Activated naive CD4-positive, alpha-beta T cell treated with anti-CD3 and anti-CD28 coated beads, Interleukin-2, amount 10 ng/mL, durations not matched to agents 7 days and 5 days (primary cell): ENCODE measurements at regions not wholly inside any gene's neighbourhood (a gene's known extent, or its start where the extent isn't known, plus 50 kb on each side); places are given as distances from the start of the nearest gene placed in this dataset.

Source experiments
- CTCF ChIA-PET: fragments of 350-600 bp; sonication (Branson Sonifier 250); formaldehyde crosslinking; loops from one replicate; lab custom pipeline; 2021; ENCODE audit warnings: antibody characterized with exemption; lab: Charles Lee
- DNase-seq: peaks from one replicate; pipeline ENCODE4 v3.0.0-alpha.2; 2020
- H3K27ac Mint-ChIP-seq: one replicate; pipeline ENCODE4 v1.8.0; 2021; ENCODE audit warnings: mild to moderate bottlenecking, moderate library complexity, mixed read lengths
- H3K27me3 Mint-ChIP-seq: one replicate; pipeline ENCODE4 v1.8.0; 2021; ENCODE audit warnings: mild to moderate bottlenecking, mixed read lengths
- H3K36me3 Mint-ChIP-seq: one replicate; pipeline ENCODE4 v1.8.0; 2021; ENCODE audit warnings: mixed read lengths
- H3K4me1 Mint-ChIP-seq: one replicate; pipeline ENCODE4 v1.8.0; 2021; ENCODE audit warnings: mixed read lengths
- H3K4me3 Mint-ChIP-seq: one replicate; pipeline ENCODE4 v1.8.0; 2021; ENCODE audit warnings: mild to moderate bottlenecking, moderate library complexity, mixed read lengths
- H3K9me3 Mint-ChIP-seq: one replicate; pipeline ENCODE4 v1.8.0; 2021; ENCODE audit warnings: mixed read lengths

DNA sequence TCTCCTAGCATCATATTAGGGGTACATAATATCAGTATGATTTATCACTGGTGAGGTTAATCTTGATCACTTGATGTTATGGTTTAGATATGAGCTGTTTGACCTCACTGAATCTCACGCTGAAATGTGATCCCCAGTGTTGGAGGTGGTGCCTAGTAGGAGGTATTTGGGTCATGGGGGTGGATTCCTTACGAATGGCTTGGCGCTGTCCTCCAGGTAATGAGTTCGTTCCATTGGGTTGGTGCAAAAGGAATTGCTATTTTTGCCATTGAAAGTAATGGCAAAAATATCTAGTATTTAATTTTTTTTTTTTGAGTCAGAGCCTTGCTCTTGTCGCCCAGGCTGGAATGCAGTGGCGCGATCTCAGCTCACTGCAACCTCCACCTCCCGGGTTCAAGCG lies 326.3 kb downstream of the AASDHPPT start:
- CTCF ChIA-PET = no interaction called here
- Mint-ChIP-seq H3K27ac (no peak overlapping the region), H3K36me3 (no peaks in the 10 kb centered on the region), H3K27me3 (no peaks in the 10 kb centered on the region), H3K4me3 (no peak overlapping the region), H3K9me3 (peaks cover 2% of the 10 kb centered on the region), H3K4me1 (no peaks in the 10 kb centered on the region)
- DNase-seq = no peak

DNA sequence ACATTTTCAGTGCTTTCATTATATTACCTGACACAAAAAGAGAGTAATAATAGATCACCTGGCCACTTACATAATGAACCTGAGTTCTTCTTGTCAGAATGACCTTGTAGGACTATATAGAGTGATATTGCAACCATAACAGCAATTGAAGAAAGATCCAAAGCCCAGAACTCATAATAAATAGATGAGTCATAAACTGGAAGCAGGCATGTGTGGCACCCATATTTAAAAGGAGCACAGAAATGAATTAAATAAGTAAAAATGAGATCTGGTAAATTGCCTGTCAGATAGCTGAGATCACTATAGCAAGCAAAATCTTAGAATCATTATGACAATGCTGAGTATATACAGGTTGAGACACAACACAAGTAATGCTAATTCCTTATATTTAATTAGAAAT lies 331.8 kb downstream of the AASDHPPT start:
- H3K4me1 Mint-ChIP-seq = no peaks in the 10 kb centered on the region
- CTCF ChIA-PET = no interaction called here
- H3K36me3 Mint-ChIP-seq = no peaks in the 10 kb centered on the region
- no peak for DNase-seq
- H3K4me3 Mint-ChIP-seq = no peak overlapping the region
- peaks cover 2% of the 10 kb centered on the region for H3K9me3 Mint-ChIP-seq
- H3K27ac Mint-ChIP-seq = no peak overlapping the region
- no peaks in the 10 kb centered on the region for H3K27me3 Mint-ChIP-seq

GRCh38 chr11:106409671-106410070 lies 332.2 kb downstream of the AASDHPPT start:
- Mint-ChIP-seq H3K36me3 (no peaks in the 10 kb centered on the region), H3K27me3 (no peaks in the 10 kb centered on the region), H3K4me1 (no peaks in the 10 kb centered on the region), H3K9me3 (peaks cover 4% of the 10 kb centered on the region), H3K27ac (no peak overlapping the region), H3K4me3 (no peak overlapping the region)
- CTCF ChIA-PET = no interaction called here
- no peak for DNase-seq

DNA sequence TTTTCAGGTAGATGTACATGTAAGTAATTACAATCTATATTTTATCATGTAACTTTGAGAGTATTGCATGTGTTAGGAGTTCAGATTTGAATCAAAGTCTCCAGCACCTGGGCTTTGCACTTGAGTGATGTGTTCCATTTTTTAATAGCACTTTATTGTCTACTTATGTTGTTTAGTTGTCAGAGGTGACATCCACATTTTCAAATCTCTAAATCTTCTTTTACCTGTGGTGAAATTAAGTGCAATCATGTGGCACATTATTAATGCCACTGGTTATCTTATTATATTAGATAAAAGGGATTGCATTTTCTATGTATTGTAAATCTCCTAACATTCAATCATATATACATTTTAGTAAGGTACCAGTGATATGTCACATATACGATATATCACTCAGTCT lies 333.4 kb downstream of the AASDHPPT start:
- Mint-ChIP-seq H3K27ac (no peak overlapping the region), H3K27me3 (no peaks in the 10 kb centered on the region), H3K9me3 (peaks cover 7% of the 10 kb centered on the region), H3K4me1 (no peaks in the 10 kb centered on the region), H3K4me3 (no peak overlapping the region), H3K36me3 (no peaks in the 10 kb centered on the region)
- CTCF ChIA-PET = no interaction called here
- DNase-seq = no peak

GRCh38 chr11:106413222-106413621 lies 335.8 kb downstream of the AASDHPPT start:
- H3K4me1 Mint-ChIP-seq = no peaks in the 10 kb centered on the region
- no peak overlapping the region for H3K4me3 Mint-ChIP-seq
- CTCF ChIA-PET = no interaction called here
- H3K27me3 Mint-ChIP-seq = no peaks in the 10 kb centered on the region
- H3K36me3 Mint-ChIP-seq = no peaks in the 10 kb centered on the region
- DNase-seq = no peak
- H3K27ac Mint-ChIP-seq = no peak overlapping the region
- peaks cover 5% of the 10 kb centered on the region for H3K9me3 Mint-ChIP-seq

- Mint-ChIP-seq H3K4me1 (no peaks in the 10 kb centered on the region), H3K4me3 (no peak overlapping the region), H3K27ac (no peak overlapping the region), H3K27me3 (no peaks in the 10 kb centered on the region), H3K9me3 (peaks cover 10% of the 10 kb centered on the region), H3K36me3 (no peaks in the 10 kb centered on the region)
- CTCF ChIA-PET = no interaction called here
- DNase-seq = no peak
Observed at GRCh38 chr11:106415510-106415909, 338.0 kb downstream of the AASDHPPT start.

DNA sequence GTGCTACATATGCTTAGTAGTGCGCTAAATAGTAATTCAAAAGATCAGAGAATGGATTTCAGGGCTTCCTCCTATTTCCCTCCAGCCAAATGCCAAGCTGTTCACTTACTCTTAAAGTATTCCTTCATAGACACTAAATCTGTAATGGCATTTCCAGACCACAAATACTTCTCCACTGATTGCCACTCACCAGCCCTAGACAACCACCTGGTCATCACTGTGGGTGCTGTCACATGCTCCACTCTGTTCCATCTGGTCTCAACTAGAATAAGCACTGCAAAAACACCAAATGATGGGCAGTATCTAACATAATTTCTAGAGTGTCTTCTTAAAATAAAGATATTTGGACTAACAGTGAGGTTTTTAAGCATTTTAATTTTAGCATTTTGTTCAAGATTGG lies 341.3 kb downstream of the AASDHPPT start:
- H3K27me3 Mint-ChIP-seq = no peaks in the 10 kb centered on the region
- peaks cover 10% of the 10 kb centered on the region for H3K9me3 Mint-ChIP-seq
- no peak overlapping the region for H3K27ac Mint-ChIP-seq
- no peak for DNase-seq
- CTCF ChIA-PET = no interaction called here
- no peaks in the 10 kb centered on the region for H3K36me3 Mint-ChIP-seq
- H3K4me1 Mint-ChIP-seq = no peaks in the 10 kb centered on the region
- no peak overlapping the region for H3K4me3 Mint-ChIP-seq

DNA sequence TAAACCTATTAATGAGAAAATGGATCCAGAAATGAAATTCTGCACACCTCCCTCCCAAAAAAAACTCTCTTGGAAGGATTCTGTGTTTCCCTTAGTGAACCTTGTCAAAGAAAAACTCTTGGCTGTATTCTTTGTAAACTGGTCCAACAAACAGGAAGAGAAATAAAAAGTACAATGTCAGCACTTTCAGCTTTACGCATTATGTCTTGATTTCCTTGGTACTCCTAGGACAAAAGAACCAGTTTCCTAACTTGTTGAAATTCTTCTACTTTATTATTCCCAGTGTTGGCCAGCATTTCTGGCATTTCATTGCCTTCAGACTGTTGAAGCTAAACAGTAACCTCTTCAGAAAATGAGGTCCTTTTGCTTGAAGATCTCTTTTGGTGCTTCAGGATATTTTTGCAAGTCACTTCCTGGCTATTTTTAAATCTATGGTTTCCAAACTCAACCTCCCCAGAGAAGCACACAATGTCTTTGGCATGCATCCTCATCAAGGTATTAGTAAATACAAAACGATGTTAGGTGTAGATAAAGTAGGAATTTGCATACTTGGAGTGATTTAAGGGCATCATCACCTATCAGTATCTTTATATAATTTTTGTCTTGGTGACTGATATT lies 342.7 kb downstream of the AASDHPPT start:
- H3K27me3 Mint-ChIP-seq = no peaks in the 10 kb centered on the region
- no peak for DNase-seq
- no peaks in the 10 kb centered on the region for H3K36me3 Mint-ChIP-seq
- CTCF ChIA-PET = no interaction called here
- no peak overlapping the region for H3K27ac Mint-ChIP-seq
- peaks cover 4% of the 10 kb centered on the region for H3K9me3 Mint-ChIP-seq
- H3K4me3 Mint-ChIP-seq = no peak overlapping the region
- H3K4me1 Mint-ChIP-seq = no peaks in the 10 kb centered on the region

- Mint-ChIP-seq H3K4me1 (no peaks in the 10 kb centered on the region), H3K9me3 (peaks cover 4% of the 10 kb centered on the region), H3K4me3 (no peak overlapping the region), H3K27me3 (no peaks in the 10 kb centered on the region), H3K27ac (no peak overlapping the region), H3K36me3 (no peaks in the 10 kb centered on the region)
- CTCF ChIA-PET = no interaction called here
- DNase-seq = no peak
Observed at GRCh38 chr11:106420686-106421085, 343.2 kb downstream of the AASDHPPT start.

GRCh38 chr11:106421676-106422292 lies 344.3 kb downstream of the AASDHPPT start:
- H3K27me3 Mint-ChIP-seq = no peaks in the 10 kb centered on the region

GRCh38 chr11:106422583-106422982 lies 345.1 kb downstream of the AASDHPPT start:
- CTCF ChIA-PET = no interaction called here
- H3K27ac Mint-ChIP-seq = no peak overlapping the region
- peaks cover 4% of the 10 kb centered on the region for H3K9me3 Mint-ChIP-seq
- H3K4me1 Mint-ChIP-seq = no peaks in the 10 kb centered on the region
- no peak overlapping the region for H3K4me3 Mint-ChIP-seq
- no peak for DNase-seq
- no peaks in the 10 kb centered on the region for H3K27me3 Mint-ChIP-seq
- no peaks in the 10 kb centered on the region for H3K36me3 Mint-ChIP-seq

More at GRCh38 chr11:106421676-106422292, 344.3 kb downstream of the AASDHPPT start:
- Mint-ChIP-seq H3K9me3 (peaks cover 4% of the 10 kb centered on the region), H3K4me1 (no peaks in the 10 kb centered on the region), H3K36me3 (no peaks in the 10 kb centered on the region), H3K27ac (no peak overlapping the region), H3K4me3 (no peak overlapping the region)
- DNase-seq = no peak
- CTCF ChIA-PET = no interaction called here

DNA sequence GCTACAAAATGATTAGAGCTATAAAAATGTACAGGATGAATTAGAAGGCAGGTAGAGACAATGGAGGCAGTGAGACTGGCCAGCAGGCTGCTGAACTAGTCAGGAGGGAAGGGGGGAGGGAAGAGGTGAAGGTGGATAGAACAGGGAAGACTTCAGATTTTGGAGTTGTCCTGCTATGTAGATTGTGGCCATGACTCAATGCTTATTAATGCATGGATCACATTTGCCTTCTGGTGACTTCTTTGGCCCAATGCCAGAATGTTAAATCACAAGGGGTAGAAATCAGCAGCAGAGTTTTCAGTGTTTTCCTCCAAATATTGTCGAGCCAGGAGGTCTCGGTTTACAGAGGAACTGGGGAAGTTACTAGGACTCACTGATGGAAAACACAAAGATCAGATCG lies 346.6 kb downstream of the AASDHPPT start:
- DNase-seq = no peak
- Mint-ChIP-seq H3K27me3 (no peaks in the 10 kb centered on the region), H3K36me3 (no peaks in the 10 kb centered on the region), H3K4me3 (no peak overlapping the region), H3K9me3 (peaks cover 2% of the 10 kb centered on the region), H3K27ac (no peak overlapping the region), H3K4me1 (no peaks in the 10 kb centered on the region)
- CTCF ChIA-PET = no interaction called here

DNA sequence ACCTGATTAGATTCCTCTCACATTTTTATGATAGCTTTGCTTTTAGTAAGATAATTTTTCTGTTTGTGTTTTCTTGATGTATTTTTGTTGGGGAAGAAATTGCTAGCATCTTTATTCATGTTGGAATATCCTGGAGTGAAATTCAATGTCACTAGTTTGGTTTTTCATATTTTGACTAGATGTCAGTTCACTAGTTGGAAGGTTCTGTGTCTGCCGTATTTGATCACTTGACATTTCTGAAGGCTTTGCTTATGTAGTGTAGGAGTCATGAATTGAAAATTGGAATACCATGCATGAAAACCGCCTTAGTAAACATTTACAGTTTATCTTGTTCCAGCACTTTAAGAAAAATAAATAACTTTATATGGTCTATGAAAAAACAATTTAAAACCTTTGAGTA lies 348.4 kb downstream of the AASDHPPT start:
- CTCF ChIA-PET = no interaction called here
- Mint-ChIP-seq H3K4me1 (no peaks in the 10 kb centered on the region), H3K27me3 (no peaks in the 10 kb centered on the region), H3K36me3 (no peaks in the 10 kb centered on the region), H3K9me3 (no peaks in the 10 kb centered on the region), H3K4me3 (no peak overlapping the region), H3K27ac (no peak overlapping the region)
- no peak for DNase-seq

- DNase-seq = no peak
- no peak overlapping the region for H3K27ac Mint-ChIP-seq
Observed at GRCh38 chr11:106426696-106427095, 349.2 kb downstream of the AASDHPPT start.

GRCh38 chr11:106427736-106428135 lies 350.3 kb downstream of the AASDHPPT start:
- CTCF ChIA-PET = no interaction called here
- H3K4me3 Mint-ChIP-seq = no peak overlapping the region
- DNase-seq = no peak
- no peaks in the 10 kb centered on the region for H3K27me3 Mint-ChIP-seq
- H3K36me3 Mint-ChIP-seq = no peaks in the 10 kb centered on the region
- H3K4me1 Mint-ChIP-seq = no peaks in the 10 kb centered on the region
- H3K27ac Mint-ChIP-seq = no peak overlapping the region
- H3K9me3 Mint-ChIP-seq = no peaks in the 10 kb centered on the region

More at GRCh38 chr11:106426696-106427095, 349.2 kb downstream of the AASDHPPT start:
- H3K4me3 Mint-ChIP-seq = no peak overlapping the region
- H3K27me3 Mint-ChIP-seq = no peaks in the 10 kb centered on the region
- no peaks in the 10 kb centered on the region for H3K4me1 Mint-ChIP-seq
- H3K36me3 Mint-ChIP-seq = no peaks in the 10 kb centered on the region
- no peaks in the 10 kb centered on the region for H3K9me3 Mint-ChIP-seq
- CTCF ChIA-PET = no interaction called here
